H7 (cell line): ENCODE measurements at regions not wholly inside any gene's neighbourhood (a gene's known extent, or its start where the extent isn't known, plus 50 kb on each side); places are given as distances from the start of the nearest gene placed in this dataset.

ENCODE experiments used
- DNase-seq: peaks from one replicate; pipeline ENCODE4 v3.0.0; 2012
- H3K27me3 ChIP-seq: 2 replicates; pipeline ENCODE4 v1.6.0; 2011; ENCODE audit warnings: mild to moderate bottlenecking, low read length; ENCODE audit not compliant: control insufficient read depth, insufficient read depth
- H3K36me3 ChIP-seq: replicated peaks from 2 replicates; pipeline ENCODE4 v1.5.1; 2011; ENCODE audit warnings: low read length; ENCODE audit not compliant: control insufficient read depth, insufficient read depth
- H3K4me3 ChIP-seq: 2 replicates; pipeline ENCODE4 v1.5.1; 2011; ENCODE audit warnings: low read depth, mild to moderate bottlenecking, control low read depth, low read length, moderate library complexity; ENCODE audit not compliant: insufficient read depth

DNA sequence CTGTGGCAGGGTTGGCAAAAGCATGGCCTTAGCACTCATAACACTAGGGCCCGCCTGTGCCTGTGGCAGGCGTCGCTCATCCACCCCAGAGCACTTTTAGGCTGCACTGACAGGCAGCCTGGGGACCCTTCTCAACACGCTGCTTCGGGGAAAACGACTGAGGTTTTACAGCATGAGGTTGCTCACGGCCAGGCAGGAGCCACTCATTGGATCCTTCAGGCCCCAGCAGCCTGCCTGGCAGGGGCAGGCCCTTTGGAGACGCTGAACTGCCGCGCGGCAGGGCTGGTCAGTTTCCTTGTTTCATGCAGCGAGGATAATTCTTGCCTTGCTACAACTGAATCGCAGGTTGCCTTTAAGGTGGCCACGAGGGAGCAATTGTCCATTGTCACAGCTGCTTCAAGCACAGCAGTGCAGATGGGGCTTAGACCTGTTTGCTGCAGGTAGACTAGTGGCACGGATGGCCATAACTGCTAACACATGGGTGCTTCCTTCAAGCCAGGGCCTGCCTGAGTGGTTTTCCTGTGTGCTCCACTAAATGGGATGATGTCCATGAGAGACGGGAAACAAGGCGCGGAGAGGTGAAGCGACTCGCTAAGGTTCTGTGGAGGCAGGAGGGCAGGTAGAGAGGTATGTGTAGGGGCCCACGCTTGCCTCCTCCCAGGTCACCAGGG lies 49.9 kb upstream of the HS6ST1 start:
- H3K4me3 ChIP-seq, result no peak overlapping the region
- no peaks in the 10 kb centered on the region for H3K36me3 ChIP-seq
- H3K27me3 ChIP-seq, result no peaks in the 10 kb centered on the region
- DNase-seq, result peak; percentile 30

DNA sequence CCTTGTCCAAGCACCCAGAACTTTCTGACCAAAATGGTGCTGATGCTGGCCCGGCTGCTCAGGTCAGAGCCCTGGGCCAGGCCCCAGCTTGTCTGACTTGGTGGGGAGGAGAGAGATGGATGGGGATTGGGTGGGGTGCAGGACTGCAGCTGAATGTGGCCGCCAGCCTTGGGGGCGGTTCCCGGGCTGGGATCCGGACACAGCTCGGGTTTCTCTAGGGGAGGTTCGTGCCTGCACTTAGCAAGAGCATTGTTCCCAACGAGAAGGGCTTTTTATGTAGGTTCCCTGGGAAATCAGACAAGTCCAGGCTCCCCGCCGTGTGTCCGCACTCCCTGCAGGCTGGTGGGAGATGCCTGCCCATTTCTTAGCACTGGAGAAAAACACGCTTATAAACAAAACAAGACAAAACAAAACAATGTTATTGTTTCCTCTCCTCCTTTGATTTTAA lies 50.5 kb upstream of the HS6ST1 start:
- peak; percentile 81 for DNase-seq
- Histone ChIP-seq H3K27me3 (no peaks in the 10 kb centered on the region), H3K36me3 (no peaks in the 10 kb centered on the region), H3K4me3 (no peak overlapping the region)

DNA sequence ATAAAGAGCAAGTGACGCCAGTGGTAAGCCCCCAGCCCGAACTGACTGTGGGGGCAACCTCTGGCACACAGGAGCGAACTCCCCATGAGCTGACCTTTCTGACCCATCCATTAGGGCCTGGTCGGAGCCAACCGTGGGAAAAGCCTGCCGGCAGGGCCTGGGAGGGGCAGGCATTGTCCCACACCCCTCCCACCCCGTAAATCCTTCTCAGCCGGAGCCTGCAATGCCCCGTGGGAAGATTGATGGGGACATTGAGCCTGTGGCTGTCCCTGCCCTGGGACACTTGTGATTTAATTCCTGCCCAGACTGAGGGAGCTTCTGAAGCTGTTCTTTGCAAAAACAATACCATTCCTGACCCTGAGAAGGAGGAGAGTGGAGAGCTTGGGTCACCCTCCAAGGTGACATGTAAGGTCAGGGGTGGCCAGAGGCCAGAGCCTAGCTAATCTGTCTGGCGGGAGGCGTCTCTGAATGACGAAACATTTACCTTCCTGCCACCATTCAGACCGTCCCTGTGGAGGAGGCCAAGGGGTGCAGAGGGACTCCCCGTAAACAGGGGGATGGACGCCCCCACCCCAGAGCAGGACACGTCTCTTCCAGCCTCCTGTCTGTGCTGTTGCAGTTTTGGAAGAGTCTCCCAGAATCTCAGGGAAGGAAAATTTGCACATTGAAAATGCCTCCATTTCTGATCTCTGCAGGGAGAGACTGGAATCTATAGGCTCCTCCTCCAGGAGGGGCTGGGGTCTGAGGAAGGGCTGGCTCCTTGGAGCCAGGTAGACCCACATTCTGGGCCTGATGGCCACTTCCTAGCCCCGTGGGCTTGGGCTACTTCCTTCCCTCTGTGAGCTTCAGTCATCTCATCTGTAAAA lies 51.2 kb upstream of the HS6ST1 start:
- no peak overlapping the region for H3K4me3 ChIP-seq
- H3K27me3 ChIP-seq, result no peaks in the 10 kb centered on the region
- DNase-seq, result peak; percentile 51
- no peaks in the 10 kb centered on the region for H3K36me3 ChIP-seq

DNA sequence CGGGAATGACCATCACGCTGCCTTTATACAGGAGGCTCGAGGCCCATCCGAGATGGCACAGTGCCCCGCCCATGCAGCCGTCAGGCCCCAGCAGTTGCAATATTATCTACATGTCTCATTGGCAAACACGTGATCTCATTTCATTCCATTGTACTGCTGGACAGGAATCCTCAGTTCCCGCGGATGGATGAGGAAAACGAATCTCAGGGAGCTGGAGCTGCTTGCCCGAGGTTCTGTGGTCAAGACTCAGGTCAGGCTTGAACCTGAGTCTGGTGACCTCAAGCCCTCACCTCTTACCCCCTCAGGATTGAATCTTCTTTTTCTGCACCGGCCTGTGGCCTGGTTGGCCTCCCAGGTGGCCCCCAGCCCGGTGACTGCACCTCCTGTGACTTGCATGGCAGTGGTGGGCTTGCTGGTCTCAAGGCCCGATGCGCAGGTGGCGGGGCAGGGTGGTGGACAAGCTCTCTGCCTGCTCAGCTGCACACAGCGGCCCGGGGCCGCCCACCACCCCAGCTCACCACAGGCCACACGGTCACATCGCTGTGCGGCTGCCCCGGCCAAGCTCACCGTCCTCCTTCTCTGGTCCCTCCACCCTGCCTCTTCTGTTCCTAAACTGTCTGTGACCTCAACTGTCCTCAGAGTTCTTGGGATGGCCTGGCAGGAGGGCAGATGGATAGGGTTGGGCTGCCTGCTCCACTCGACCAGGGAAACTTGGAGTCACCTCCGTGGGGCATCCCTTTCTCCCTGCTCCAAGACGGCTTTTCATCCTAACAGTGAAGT lies 52.0 kb upstream of the HS6ST1 start:
- DNase-seq, result no peak

DNA sequence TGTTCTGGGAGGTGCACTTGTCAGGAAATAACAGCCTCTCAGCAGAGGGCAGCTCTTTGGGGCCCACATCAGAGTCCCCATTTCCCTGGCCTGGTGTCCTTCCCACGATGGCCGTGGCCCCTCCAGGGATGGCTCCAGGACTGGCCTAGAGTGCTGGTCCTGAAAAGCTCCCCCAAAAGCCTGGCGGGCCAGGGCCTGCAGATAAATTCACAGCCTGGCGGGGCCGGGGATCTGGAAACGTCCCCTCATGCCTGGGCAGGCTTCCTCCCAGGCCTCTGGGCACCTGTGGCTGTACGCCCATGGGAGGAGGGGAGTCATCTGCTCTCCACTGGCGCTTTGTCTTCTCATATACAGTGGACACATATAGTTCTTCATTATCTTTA lies 52.6 kb upstream of the HS6ST1 start:
- H3K27me3 ChIP-seq, result no peaks in the 10 kb centered on the region
- no peaks in the 10 kb centered on the region for H3K36me3 ChIP-seq
- no peak for DNase-seq
- H3K4me3 ChIP-seq, result no peak overlapping the region

More for the DNA sequence above, 52.0 kb upstream of the HS6ST1 start:
- no peak overlapping the region for H3K4me3 ChIP-seq
- H3K36me3 ChIP-seq, result no peaks in the 10 kb centered on the region
- H3K27me3 ChIP-seq, result no peaks in the 10 kb centered on the region

DNA sequence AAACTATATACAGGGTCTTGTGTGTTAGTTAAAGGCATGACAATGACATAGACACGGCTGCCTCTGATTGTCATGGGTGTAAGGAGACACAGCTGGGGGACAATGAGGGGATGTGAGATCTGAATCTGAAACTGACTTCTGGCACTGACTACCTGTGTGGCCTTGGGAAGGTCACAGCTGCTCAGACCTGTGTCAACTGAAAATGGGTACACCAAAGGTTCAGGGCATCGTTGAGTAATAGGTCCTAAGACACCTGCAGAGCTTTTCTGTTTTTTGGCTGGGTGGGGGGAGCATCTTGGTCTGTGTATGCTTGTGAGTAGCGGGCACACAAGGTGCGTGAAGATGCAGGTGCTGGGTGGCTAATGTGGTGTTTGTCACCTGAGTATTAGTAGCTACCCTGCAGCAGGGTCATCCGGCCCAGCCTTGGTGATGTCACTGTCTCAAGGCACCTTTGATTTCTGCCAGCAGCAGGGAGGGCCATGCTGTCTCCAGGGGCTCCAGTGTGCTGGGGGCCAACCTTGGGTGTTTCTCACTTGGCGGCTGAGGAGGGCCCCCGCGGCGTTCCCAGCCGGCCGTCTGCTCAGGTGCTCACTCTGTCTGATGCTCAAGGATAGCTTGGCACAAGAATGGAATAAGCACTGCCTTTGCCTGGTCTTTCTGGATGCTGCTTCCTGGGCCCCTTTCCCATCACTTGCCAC lies 53.1 kb upstream of the HS6ST1 start:
- Histone ChIP-seq H3K36me3 (no peaks in the 10 kb centered on the region), H3K4me3 (no peak overlapping the region), H3K27me3 (no peaks in the 10 kb centered on the region)
- DNase-seq, result no peak

DNA sequence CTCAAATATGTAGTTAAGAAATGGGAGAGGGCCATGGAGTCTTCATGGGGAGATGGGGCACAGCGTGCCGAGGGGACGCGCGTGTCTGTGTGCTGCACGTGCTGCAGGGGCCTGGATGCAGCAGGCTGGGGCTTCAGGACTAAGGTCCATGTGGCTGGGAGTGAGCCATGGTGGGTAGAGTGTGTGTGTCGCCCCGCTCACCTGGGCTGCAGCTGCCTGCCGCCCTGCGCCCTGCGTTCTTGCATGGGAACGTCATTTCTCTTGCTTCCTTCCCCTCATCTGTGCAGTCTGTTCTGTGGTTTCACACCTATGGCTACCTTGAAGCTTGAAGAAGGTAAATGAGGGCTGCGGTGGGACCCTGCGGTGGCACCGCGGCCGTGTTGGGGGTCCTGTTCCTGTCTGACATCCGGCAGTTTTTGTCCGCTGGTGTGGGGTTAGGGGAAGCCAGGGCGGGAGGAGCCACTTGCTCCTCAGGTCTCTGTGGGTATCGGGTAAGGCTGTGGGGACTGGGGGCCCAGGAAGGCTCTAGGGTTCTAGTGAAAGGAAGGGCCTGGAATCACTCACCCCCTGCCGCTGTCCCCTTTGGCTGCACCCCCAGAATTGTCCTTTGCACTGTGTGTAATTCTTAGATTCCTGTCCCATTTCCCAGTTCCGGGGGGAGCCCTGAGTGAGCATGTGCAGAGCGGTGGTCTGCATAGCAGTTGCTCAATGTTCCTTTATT lies 54.1 kb upstream of the HS6ST1 start:
- Histone ChIP-seq H3K36me3 (no peaks in the 10 kb centered on the region), H3K4me3 (no peak overlapping the region), H3K27me3 (no peaks in the 10 kb centered on the region)
- peak; percentile 48 for DNase-seq

DNA sequence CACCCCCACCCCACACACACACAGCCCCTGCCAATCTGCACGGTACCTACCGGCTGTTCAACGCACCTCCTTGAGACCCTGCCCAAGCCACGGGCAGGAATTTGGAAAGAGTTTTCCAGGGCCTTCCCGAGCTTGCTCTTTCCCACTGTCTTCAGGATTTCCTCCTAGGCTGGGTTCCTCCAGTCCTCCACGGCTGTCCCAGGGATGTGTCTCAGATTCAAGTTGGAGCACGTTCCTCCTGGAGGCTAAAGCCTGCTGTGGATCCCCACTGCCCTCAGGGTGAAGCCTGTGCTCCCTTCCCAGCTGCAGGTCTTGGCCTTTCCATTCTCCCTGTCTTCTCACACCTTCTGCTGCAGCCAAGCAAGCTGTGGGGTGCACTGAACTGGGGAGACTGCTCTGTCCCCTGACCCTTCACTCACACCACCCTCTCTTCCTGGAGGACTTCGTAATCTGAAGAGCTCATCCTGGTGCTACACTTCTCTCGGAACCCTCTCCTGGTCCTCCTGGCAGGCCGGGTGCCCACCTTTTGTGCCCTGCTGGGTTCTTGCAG lies 54.9 kb upstream of the HS6ST1 start:
- H3K4me3 ChIP-seq, result no peak overlapping the region
- no peaks in the 10 kb centered on the region for H3K36me3 ChIP-seq
- no peaks in the 10 kb centered on the region for H3K27me3 ChIP-seq
- peak; percentile 30 for DNase-seq

DNA sequence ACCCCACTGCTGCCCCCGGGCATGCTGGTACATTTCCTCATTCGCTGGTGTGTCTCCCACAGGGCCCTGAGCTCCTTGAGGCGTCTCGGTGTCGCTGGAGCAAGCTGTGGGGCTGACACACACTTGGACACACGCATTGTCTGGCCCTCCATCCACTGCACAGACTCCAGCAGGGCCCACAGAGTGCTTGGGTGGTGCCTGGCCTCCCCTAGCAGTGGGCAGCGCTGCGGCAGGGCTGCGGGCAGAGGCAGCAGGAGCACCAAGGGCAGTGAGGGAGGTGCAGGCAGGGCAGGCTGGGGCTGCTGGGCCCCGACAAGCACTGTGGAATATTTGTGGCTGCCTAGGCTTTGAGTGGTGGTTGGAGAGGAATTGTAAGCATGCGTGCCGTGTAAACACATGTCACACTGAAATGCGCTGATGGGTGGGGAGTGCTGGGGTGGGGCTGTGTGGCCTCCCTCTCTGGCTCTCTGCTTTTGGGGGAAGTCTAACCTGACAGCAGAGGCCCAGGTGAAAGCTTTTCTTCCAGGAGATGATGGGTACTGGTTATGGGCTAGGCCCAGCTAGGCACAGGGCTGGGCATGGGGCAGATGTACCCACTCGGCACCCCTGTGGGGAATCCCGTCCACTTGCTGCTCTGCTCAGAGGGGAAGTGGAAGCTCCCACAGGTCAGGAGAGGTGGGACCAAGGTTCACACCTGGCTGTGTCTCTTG lies 55.5 kb upstream of the HS6ST1 start:
- Histone ChIP-seq H3K27me3 (no peaks in the 10 kb centered on the region), H3K4me3 (no peak overlapping the region), H3K36me3 (no peaks in the 10 kb centered on the region)
- DNase-seq, result peak; percentile 46

DNA sequence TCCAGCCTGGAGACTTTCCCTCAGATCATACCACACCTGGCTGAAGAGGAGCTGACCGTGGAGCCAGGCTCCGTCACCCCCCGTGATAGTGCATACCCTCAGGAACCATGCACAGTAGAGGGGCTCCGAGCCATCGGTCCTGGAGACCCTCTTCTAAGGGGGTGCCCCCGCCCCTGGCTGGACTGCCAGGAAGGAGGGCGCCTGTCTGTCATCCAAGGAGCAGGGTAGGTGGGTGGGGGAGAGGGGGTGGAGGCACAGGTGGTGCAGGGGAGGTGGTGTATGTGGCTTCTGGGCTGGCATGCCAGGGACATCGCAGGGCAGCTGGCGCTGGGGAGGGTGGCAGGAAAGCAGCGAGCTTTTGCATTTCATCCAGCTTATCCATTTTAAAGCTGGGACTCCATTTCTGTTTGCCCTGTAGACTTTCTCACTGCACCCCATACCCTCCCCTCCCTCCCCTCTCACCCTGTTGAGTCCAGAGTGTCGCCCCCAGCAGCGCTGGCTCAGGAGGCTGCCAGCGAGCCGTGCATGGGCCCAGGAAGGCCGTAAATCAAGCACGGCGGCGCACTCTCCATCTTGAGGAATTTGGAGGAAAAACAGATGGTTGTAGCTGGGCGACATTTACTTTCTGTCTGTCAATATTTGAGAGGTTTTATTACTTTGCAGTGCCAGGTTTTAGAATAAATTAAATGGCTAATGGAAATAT lies 56.2 kb upstream of the HS6ST1 start:
- peak; percentile 57 for DNase-seq
- no peak overlapping the region for H3K4me3 ChIP-seq
- H3K27me3 ChIP-seq, result peaks cover 1% of the 10 kb centered on the region; the same call in 1 of the 2 replicates
- H3K36me3 ChIP-seq, result no peaks in the 10 kb centered on the region

DNA sequence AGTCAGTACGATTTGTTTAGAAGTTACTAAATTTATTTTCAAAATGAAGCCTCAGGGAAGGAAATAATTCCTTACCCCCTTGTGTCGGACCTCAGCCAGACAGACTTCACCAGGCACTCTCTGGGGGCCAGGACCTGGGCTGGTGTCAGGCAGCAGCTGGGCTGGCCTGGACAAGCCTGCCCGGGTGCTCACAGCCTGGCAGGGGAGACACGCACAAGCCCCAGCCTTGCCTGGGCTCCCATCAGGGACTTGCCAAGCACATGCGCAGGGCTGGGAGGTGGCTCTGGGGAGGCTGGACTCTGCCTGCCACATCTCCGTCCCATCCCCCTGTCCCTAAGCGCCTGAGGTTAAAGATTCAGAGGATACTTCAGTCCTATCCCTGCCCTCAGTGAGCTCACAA lies 56.8 kb upstream of the HS6ST1 start:
- peak; percentile 60 for DNase-seq
- H3K4me3 ChIP-seq, result no peak overlapping the region
- no peaks in the 10 kb centered on the region for H3K36me3 ChIP-seq
- H3K27me3 ChIP-seq, result peaks cover 2% of the 10 kb centered on the region; the same call in 1 of the 2 replicates

DNA sequence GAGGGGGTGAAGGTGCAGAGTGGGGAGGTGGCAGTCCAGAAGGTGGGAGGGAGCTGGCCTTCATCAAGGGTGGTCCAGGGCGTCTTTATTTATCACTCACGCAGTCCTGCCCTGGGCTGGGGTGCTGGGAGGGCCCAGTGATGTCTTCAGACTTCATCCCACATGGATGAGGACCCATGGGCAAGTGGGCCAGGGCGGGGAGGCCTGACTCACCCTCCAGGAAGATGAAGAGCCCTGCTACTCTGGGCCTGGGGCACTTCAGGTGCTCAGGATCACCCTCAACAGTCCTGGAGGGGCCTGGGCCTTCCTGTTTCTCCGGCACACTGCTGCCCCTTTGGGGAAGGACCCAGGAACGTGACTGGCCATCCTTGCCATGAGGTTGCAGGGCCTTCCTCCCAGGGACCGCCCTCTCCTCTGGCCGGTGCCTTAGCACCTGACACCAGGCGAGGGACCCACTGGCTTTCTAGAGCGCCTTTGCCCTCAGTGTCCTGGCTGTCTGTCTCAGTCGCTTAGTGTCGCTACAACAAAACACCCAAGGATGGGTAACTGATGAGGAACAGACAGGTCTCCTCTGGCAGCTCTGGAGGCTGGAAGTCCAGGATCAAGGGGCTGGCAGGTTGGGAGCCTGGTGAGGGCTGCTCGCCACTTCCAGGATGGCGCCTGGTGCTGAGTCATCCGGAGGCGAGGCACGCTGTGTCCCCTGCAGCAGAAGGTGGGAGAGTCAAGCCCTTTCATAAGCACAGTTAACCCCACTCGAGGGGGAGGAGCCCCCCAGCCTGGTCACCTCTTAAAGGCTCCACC lies 57.8 kb upstream of the HS6ST1 start:
- Histone ChIP-seq H3K27me3 (peaks cover 2% of the 10 kb centered on the region; the same call in 1 of the 2 replicates), H3K4me3 (no peak overlapping the region), H3K36me3 (no peaks in the 10 kb centered on the region)
- DNase-seq, result peak; percentile 51
